GM18517 (cell line): ENCODE measurements at regions not wholly inside any gene's neighbourhood (a gene's known extent, or its start where the extent isn't known, plus 50 kb on each side); places are given as distances from the start of the nearest gene placed in this dataset.

Source experiments
- ATAC-seq: cut with Tn5 transposase; IDR thresholded peaks from one replicate; pipeline ENCODE4 v1.9.1; 2021; ENCODE audit warnings: mild to moderate bottlenecking, moderate library complexity; ENCODE audit not compliant: unreplicated experiment

DNA sequence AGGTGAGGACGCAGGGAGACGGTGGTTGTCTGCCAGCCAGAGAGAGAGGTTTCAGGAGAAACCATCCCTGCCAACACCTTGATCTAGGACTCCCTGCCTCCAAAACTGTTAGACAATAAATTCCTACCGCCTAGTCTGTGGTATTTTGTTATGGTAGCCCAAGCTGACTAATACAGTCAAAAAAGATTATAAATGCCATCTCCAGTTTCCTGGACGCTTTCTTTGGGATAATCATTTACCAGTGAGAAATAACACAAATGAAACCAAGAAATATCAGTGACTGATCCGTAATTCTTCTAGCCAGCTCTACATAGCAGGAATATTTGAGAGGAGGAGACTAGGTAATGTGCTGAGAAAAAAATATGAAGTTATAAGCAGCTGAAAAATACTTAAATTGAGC, 707.8 kb upstream of the LMCD1 start:
- no peak for ATAC-seq

- ATAC-seq, result no peak
These were observed 703.3 kb upstream of the LMCD1 start for GRCh38 chr3:7798276-7798675.

- no peak for ATAC-seq
These were observed 701.4 kb upstream of the LMCD1 start for GRCh38 chr3:7800006-7800780.

DNA sequence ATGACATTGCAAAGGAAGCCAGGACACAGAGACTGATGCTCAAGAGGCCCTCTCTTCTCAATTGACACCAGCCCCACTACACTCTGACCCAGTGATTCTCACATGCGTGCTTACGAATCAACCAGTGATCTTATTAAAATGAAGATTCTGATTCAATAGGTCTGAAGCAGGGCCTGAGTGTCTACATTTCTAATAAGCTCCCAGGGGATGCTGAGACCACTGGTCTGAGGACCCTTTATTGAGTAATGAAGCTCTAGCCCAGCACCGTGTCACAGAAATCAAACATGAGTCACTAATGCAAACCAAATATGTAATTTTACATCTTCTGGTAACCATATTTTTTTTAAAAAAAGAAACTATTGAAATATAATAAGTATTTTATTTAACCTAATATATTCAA, 689.1 kb upstream of the LMCD1 start:
- ATAC-seq, result no peak

GRCh38 chr3:7813365-7813764, 688.3 kb upstream of the LMCD1 start:
- ATAC-seq, result no peak

DNA sequence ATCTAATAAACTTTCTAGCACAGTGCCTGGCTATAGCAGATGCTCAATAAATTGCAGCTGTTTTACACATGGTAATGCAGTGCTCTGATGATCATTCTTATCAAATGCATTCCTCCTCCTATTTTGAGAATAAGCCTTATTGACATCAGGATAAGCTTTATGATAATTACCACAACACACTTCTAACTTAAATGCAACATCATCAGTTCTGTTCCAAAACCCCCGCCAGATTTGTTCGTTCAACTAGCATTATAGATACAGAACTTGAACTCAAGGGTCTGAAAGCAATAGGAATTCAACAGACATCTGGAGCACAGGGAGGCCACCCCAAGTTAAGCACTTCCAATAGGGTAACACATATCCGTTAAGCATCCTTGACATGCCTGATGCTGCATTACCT, 684.4 kb upstream of the LMCD1 start:
- ATAC-seq, result no peak

DNA sequence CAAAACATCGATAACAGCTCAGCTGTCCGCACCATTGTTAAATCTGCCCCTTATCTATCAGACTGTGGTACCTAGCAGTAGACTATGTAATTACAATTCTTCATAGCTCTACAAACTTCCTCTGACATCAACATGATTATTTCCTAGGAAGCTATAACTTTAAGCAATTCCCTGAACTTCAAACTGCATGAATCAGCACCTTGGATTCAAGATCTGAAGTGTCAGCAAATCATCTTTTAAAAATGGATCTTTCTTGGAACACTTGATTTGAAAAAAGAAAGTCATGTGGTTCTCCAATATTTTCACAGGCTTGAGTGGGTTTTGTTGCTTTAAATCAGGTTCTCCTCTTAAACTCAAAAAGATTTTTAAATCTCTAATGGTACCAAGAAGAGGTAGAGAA, 680.7 kb upstream of the LMCD1 start:
- no peak for ATAC-seq

GRCh38 chr3:7821858-7822257, 679.8 kb upstream of the LMCD1 start:
- ATAC-seq, result no peak

GRCh38 chr3:7841451-7841850, 660.2 kb upstream of the LMCD1 start:
- no peak for ATAC-seq

- no peak for ATAC-seq
These were observed 658.2 kb upstream of the LMCD1 start for GRCh38 chr3:7843441-7843840.

- no peak for ATAC-seq
These were observed 654.6 kb upstream of the LMCD1 start for GRCh38 chr3:7847021-7847420.

- no peak for ATAC-seq
These were observed 654.1 kb upstream of the LMCD1 start for GRCh38 chr3:7847521-7847920.

GRCh38 chr3:7854266-7854665, 647.4 kb upstream of the LMCD1 start:
- no peak for ATAC-seq

- no peak for ATAC-seq
These were observed 646.9 kb upstream of the LMCD1 start for GRCh38 chr3:7854721-7855120.

GRCh38 chr3:7865611-7866010, 636.0 kb upstream of the LMCD1 start:
- no peak for ATAC-seq

GRCh38 chr3:7867587-7867986, 634.0 kb upstream of the LMCD1 start:
- no peak for ATAC-seq

DNA sequence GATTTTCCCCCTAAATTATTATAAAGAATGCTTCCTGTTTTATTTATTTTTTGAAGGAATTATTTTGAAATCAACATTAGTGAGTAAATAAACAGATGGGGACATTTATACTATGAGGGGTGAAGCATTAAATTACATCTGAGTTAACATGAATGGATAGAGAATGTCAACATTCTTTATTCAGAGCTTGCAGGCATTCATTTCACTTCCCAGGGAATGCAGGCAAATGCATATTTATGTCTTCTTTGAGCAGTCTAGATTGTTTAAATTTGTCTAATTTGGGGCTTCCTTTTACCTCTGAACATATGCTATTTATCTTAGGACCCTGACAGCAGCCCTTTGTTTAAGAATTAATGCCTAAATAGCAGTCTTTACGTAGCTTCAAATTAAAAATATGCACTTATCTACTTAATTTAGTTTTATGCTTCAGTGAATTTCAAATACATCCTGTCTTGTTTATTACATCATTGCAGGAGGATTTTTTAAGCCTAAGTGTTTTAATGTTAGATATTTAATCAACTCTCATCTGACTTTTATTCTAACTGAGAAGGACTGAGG, 630.5 kb upstream of the LMCD1 start:
- ATAC-seq, result no peak

DNA sequence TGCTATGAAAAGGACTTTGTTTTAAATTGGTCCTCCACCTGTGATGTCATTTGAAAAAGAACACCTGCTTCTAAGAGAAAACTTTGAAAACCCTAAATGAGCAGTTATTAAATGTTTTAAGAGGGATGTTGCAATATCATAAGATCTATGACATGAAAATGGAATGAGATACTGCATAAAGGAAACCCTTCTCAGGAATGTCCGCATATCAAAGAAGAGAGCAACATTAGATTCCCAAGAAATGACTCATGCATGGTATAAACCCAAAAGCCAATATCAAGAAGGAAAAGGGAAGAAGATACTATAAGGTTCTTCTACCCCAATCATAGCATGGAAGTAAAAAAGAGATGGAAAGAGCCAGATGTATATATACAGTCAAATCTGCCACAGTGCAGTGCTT, 627.5 kb upstream of the LMCD1 start:
- no peak for ATAC-seq

DNA sequence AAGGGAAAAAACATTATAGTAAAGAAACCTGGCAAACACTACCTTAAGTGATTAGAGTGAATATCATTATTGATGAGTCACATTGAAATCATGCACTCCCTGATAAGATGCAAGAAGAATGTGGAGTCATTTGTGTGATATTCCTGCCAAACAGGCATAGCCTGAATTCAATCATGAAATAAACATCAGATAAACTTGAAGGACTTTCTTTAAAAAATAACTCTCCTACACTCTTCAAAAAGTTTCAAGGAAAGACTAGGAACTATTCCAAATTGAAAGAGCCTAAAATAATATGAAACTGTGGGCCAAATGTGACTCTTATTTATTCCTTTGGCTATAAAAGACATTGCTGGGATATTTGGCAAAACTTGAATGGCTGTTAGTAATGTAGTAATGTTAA, 625.7 kb upstream of the LMCD1 start:
- ATAC-seq, result no peak

DNA sequence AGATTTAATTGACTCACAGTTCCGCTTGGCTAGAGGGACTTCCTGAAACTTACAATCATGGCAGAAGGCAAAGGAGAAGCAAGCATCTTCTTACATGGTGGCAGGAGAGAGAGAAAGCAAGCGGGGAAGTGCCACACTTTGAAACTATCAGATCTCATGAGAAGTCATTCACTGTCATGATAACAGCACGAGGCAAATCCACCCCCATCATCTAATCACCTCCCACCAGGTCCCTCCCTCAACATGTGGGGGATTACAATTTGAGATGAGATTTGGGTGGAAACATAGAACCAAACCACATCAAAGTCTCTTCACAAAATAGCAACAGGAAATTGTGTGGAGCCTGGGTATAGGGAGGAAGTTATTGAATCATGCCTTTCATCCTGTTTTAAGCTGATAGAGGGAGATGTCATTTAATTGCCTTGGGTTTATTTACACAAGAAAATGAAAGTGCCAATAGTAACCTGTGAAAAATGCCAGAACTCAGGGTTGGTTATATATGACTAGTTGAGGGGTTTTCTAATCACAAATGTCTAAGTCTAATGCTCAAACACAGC, 624.8 kb upstream of the LMCD1 start:
- no peak for ATAC-seq

DNA sequence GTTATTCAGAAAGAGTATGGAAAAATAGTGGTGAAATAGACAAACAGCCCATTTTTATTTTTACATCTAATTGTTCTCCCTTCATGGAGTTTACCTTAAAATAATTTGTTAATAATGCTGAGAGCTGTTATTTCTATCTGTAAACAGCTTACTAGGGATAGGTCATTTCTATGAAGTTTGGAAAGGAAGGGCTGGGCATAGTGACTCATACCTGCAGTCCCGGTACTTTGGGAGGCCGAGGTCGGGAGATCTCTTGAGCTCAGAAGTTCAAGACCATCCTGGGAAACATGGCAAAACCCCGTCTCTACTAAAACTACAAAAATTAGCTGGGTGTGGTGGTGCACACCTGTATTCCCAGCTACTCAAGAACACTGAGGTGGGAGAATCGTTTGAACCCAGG, 624.3 kb upstream of the LMCD1 start:
- no peak for ATAC-seq

DNA sequence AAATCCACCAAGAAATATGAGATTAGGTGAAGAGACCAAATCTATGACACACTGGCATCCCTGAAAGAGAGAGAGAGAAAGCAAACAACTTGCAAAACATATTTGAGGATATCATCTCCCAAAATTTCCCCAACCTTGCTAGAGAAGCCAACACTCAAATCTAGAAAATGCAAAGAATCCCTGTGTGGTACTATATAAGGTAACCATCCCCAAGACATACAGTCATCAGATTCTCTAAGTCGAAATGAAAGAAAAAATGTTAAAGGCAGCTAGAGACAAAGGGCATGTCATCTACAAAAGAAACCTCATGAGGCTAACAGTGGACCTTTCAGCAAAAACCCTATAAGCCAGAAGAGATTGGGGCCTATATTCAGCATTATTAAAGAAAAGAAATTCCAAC, 622.1 kb upstream of the LMCD1 start:
- ATAC-seq, result no peak

DNA sequence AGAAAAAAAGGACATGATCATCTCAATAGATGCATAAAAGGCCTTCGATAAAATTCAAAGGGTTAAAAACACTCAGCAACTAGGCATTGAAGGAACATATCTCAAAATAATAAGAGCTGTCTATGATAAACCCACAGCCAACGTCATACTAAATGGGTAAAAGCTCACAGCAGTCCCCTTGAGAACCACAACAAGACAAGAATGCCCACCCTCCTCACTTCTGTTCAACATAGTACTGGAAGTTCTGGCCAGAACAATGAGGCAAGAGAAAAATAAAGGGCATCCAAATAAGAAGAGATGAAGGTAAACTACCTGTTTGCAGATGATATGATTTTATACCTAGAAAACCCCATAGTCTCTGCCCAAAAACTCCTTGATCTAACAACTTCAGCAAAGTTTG, 619.7 kb upstream of the LMCD1 start:
- no peak for ATAC-seq
